H1 (cell line): ENCODE measurements at regions not wholly inside any gene's neighbourhood (a gene's known extent, or its start where the extent isn't known, plus 50 kb on each side); places are given as distances from the start of the nearest gene placed in this dataset.

ENCODE experiments used
- CTCF ChIA-PET: fragments of 300-600 bp; sonication (Branson Sonifier 250); formaldehyde crosslinking; loops from one replicate; lab custom pipeline; 2021; ENCODE audit not compliant: partially characterized antibody; lab: Charles Lee
- POLR2A ChIA-PET: fragments of 300-600 bp; sonication (Branson Sonifier 250); formaldehyde crosslinking; loops from one replicate; lab custom pipeline; 2021; ENCODE audit warnings: inconsistent platforms; ENCODE audit not compliant: partially characterized antibody; lab: Charles Lee
- DNase-seq, 2 experiments: peaks; one replicate each; pipeline versions ENCODE4 v3.0.0 to v3.0.0-alpha.2; 2010 to 2022; ENCODE audit warnings: low spot score in 2 of 2, low read depth in 1 of 2, mixed read lengths in 1 of 2
- FAIRE-seq: peaks from 2 replicates; lab custom pipeline; 2011; peaks lifted over from hg19 to GRCh38; lab: Jason Lieb, UNC
- H2AFZ ChIP-seq: 2 replicates; pipeline ENCODE4 v1.8.1; 2012; ENCODE audit warnings: low read length, inconsistent platforms
- H2AK5ac ChIP-seq: 2 replicates; pipeline ENCODE4 v1.6.1; 2013; ENCODE audit warnings: low read depth, low read length
- H2BK120ac ChIP-seq: replicated peaks from 2 replicates; pipeline ENCODE3; 2013; ENCODE audit warnings: low read depth, low read length, inconsistent platforms
- H2BK12ac ChIP-seq: 2 replicates; pipeline ENCODE4 v1.6.1; 2013; ENCODE audit warnings: low read depth, low read length
- H2BK15ac ChIP-seq: 2 replicates; pipeline ENCODE4 v1.6.1; 2013; ENCODE audit warnings: low read length
- H2BK20ac ChIP-seq: 2 replicates; pipeline ENCODE4 v1.6.1; 2013; ENCODE audit warnings: low read length
- H2BK5ac ChIP-seq: 2 replicates; pipeline ENCODE4 v1.6.1; 2013; ENCODE audit warnings: low read depth, low read length
- H3K14ac ChIP-seq: 2 replicates; pipeline ENCODE4 v1.6.1; 2013; ENCODE audit warnings: inconsistent platforms; ENCODE audit not compliant: insufficient read length
- H3K18ac ChIP-seq: 2 replicates; pipeline ENCODE4 v1.6.1; 2013; ENCODE audit warnings: low read length; ENCODE audit errors: extremely low read depth
- H3K23ac ChIP-seq: 2 replicates; pipeline ENCODE4 v1.6.1; 2013; ENCODE audit warnings: inconsistent platforms; ENCODE audit not compliant: insufficient read length
- H3K23me2 ChIP-seq: 2 replicates; pipeline ENCODE4 v1.6.1; 2013; ENCODE audit warnings: low read depth, low read length
- H3K27ac ChIP-seq: 2 replicates; pipeline ENCODE4 v1.6.1; 2011; ENCODE audit warnings: low read depth, low read length, inconsistent platforms
- H3K27me3 ChIP-seq, 4 experiments: replicated peaks in 1 of 4; 1 replicate in 1 of 4; 2 replicates in 3 of 4; pipeline versions ENCODE4 v1.6.1 to v1.8.1; 2011 to 2013; ENCODE audit warnings: low read length in 3 of 4, mild to moderate bottlenecking in 3 of 4, inconsistent platforms in 2 of 4, mixed read lengths in 2 of 4, moderate library complexity in 1 of 4; ENCODE audit not compliant: control insufficient read depth in 3 of 4, insufficient read depth in 3 of 4; ENCODE audit errors: extremely low read depth in 1 of 4
- H3K36me3 ChIP-seq, 4 experiments: 2 replicates each; pipeline versions ENCODE4 v1.6.1 to v1.8.1; 2011 to 2013; ENCODE audit warnings: mild to moderate bottlenecking in 4 of 4, low read length in 3 of 4, moderate library complexity in 2 of 4, control low read depth in 1 of 4, inconsistent platforms in 1 of 4; ENCODE audit not compliant: insufficient read depth in 4 of 4, control insufficient read depth in 2 of 4
- H3K4ac ChIP-seq: replicated peaks from 2 replicates; pipeline ENCODE3; 2013; ENCODE audit warnings: low read length, low read depth, mixed read lengths, inconsistent platforms; ENCODE audit not compliant: insufficient read length
- H3K4me1 ChIP-seq, 4 experiments: replicated peaks in 1 of 4; 1 replicate in 1 of 4; 2 replicates in 3 of 4; pipeline versions ENCODE4 v1.6.1 to v1.8.1; 2011 to 2013; ENCODE audit warnings: low read length in 3 of 4, inconsistent platforms in 2 of 4, mixed read lengths in 1 of 4; ENCODE audit not compliant: insufficient read depth in 4 of 4, control insufficient read depth in 3 of 4
- H3K4me2 ChIP-seq, 2 experiments: 2 replicates each; pipeline versions ENCODE4 v1.6.1 to v1.8.1; 2011 to 2013; ENCODE audit warnings: low read depth in 2 of 2, low read length in 2 of 2, control low read depth in 1 of 2, inconsistent platforms in 1 of 2, mild to moderate bottlenecking in 1 of 2; ENCODE audit not compliant: insufficient read depth in 1 of 2
- H3K4me3 ChIP-seq, 4 experiments: fragments of 200-600, 300-600 bp in 1 of 4; sonication (generic), shearing (Covaris generic), sonication (Bioruptor Twin) in 1 of 4; 2 replicates each; pipeline versions ENCODE4 v1.5.1 to v1.8.1; 2011 to 2016; ENCODE audit warnings: low read length in 4 of 4, low read depth in 3 of 4, control low read depth in 2 of 4, inconsistent platforms in 2 of 4, mild to moderate bottlenecking in 2 of 4, mixed read lengths in 1 of 4, moderate library complexity in 1 of 4; ENCODE audit not compliant: insufficient read depth in 2 of 4; ENCODE audit errors: extremely low read depth in 1 of 4
- H3K56ac ChIP-seq: replicated peaks from 2 replicates; pipeline ENCODE3; 2013; ENCODE audit warnings: low read depth, mild to moderate bottlenecking, mixed read lengths, low read length, inconsistent platforms; ENCODE audit not compliant: insufficient read length
- H3K79me1 ChIP-seq: 2 replicates; pipeline ENCODE4 v1.6.1; 2013; ENCODE audit warnings: low read depth, low read length, control low read depth
- H3K79me2 ChIP-seq, 2 experiments: 2 replicates each; pipeline versions ENCODE4 v1.6.1 to v1.8.1; 2012 to 2013; ENCODE audit warnings: low read length in 2 of 2, mild to moderate bottlenecking in 2 of 2, inconsistent platforms in 1 of 2; ENCODE audit not compliant: insufficient read depth in 2 of 2, control insufficient read depth in 1 of 2
- H3K9ac ChIP-seq, 4 experiments: replicated peaks in 1 of 4; 1 replicate in 1 of 4; 2 replicates in 3 of 4; pipeline versions ENCODE4 v1.6.1 to v1.8.1; 2011 to 2013; ENCODE audit warnings: low read depth in 3 of 4, low read length in 3 of 4, control low read depth in 2 of 4, mild to moderate bottlenecking in 2 of 4, moderate library complexity in 2 of 4, inconsistent platforms in 1 of 4; ENCODE audit errors: extremely low read depth in 1 of 4
- H3K9me3 ChIP-seq, 2 experiments: 2 replicates each; pipeline versions ENCODE4 v1.6.1 to v1.8.1; 2012 to 2013; ENCODE audit warnings: mild to moderate bottlenecking in 2 of 2, moderate library complexity in 2 of 2, control low read depth in 1 of 2, inconsistent platforms in 1 of 2, low read depth in 1 of 2, low read length in 1 of 2, mixed read lengths in 1 of 2; ENCODE audit not compliant: insufficient read depth in 2 of 2
- H4K20me1 ChIP-seq, 2 experiments: replicated peaks in 1 of 2; 2 replicates each; pipeline versions ENCODE3 to v1.8.1; 2011 to 2013; ENCODE audit warnings: inconsistent platforms in 2 of 2, low read length in 2 of 2, mild to moderate bottlenecking in 1 of 2; ENCODE audit not compliant: insufficient read depth in 2 of 2, control insufficient read depth in 1 of 2
- H4K5ac ChIP-seq: 2 replicates; pipeline ENCODE4 v1.6.1; 2013; ENCODE audit warnings: low read length, low read depth, mixed read lengths, inconsistent platforms; ENCODE audit not compliant: insufficient read length
- H4K8ac ChIP-seq: 2 replicates; pipeline ENCODE4 v1.8.0; 2013; ENCODE audit warnings: mild to moderate bottlenecking, moderate library complexity, low read length, inconsistent platforms; ENCODE audit not compliant: insufficient read depth; ENCODE audit errors: extremely low read depth
- H4K91ac ChIP-seq: replicated peaks from 2 replicates; pipeline ENCODE3; 2013; ENCODE audit warnings: low read length, mixed read lengths, inconsistent platforms; ENCODE audit not compliant: insufficient read length
- GABPA ChIP-seq: IDR thresholded peaks from 2 replicates; pipeline ENCODE4 v1.6.1; 2011; ENCODE audit warnings: mild to moderate bottlenecking, low read length, moderate library complexity, borderline replicate concordance; ENCODE audit not compliant: insufficient read depth
- KDM4A ChIP-seq: IDR thresholded peaks from one replicate; pipeline ENCODE4 v1.7.1; 2012; ENCODE audit warnings: low read depth, mild to moderate bottlenecking, moderate library complexity, low read length, inconsistent platforms; ENCODE audit not compliant: severe bottlenecking
- whole genome bisulfite sequencing, 2 experiments: shearing (Covaris generic) in 1 of 2; methylation state at CpG; one replicate each; pipeline versions ENCODE4 v1.1.6 to v1.1.7; 2013 to 2015; ENCODE audit warnings: low lambda C conversion rate in 2 of 2, mixed read lengths in 2 of 2, inconsistent platforms in 1 of 2, low coverage in 1 of 2, missing lambda C conversion rate in 1 of 2; ENCODE audit not compliant: insufficient replicate concordance in 2 of 2, insufficient coverage in 1 of 2, insufficient read length in 1 of 2; ENCODE audit errors: extremely low coverage in 1 of 2, missing lambda C conversion rate in 1 of 2; 5-methylcytosine and 5-hydroxymethylcytosine counted together

- Histone ChIP-seq H3K4me1 (no peaks in the 10 kb centered on the region), H4K5ac (no peak overlapping the region), H4K91ac (no peak overlapping the region), H4K20me1 (no peaks in the 10 kb centered on the region), H3K9ac (no peak overlapping the region), H3K79me2 (no peaks in the 10 kb centered on the region), H2BK120ac (no peak overlapping the region), H2AK5ac (no peak overlapping the region), H3K27ac (no peak overlapping the region), H2BK15ac (no peak overlapping the region), H3K36me3 (peaks cover 0 to 4% (median 0%) of the 10 kb centered on the region in 4 experiments; a peak in 1 of 8 replicates), H3K14ac (no peak overlapping the region), H2BK5ac (no peak overlapping the region), H2BK20ac (no peak overlapping the region), H3K4me3 (no peak overlapping the region), H3K9me3 (peaks cover 19 to 21% of the 10 kb centered on the region in 2 experiments), H2BK12ac (no peak overlapping the region), H3K56ac (no peak overlapping the region), H2AFZ (no peak overlapping the region), H3K79me1 (no peaks in the 10 kb centered on the region), H3K27me3 (peaks cover 0 to 2% (median 0%) of the 10 kb centered on the region in 4 experiments; a peak in 1 of 7 replicates), H3K23me2 (no peaks in the 10 kb centered on the region), H3K23ac (no peak overlapping the region), H4K8ac (no peak overlapping the region), H3K18ac (no peak overlapping the region), H3K4me2 (no peak overlapping the region), H3K4ac (no peak overlapping the region)
- FAIRE-seq (no peak), DNase-seq (no peak)
- 89% methylated on average over 2 of the region's 2 CpGs; no CpG with 5 or more reads in 1 of the 2 experiments for WGBS, 2 experiments
- CTCF ChIA-PET, result no interaction called here
- POLR2A ChIA-PET, result no interaction called here
- TF ChIP-seq KDM4A, result no peak
- TF ChIP-seq GABPA, result no peak
Observed at GRCh38 chr12:75563351-75563750, 51.9 kb upstream of the KRR1 start.
